Lower leg skin (tissue), 3 donors: ENCODE measurements at regions not wholly inside any gene's neighbourhood (a gene's known extent, or its start where the extent isn't known, plus 50 kb on each side); places are given as distances from the start of the nearest gene placed in this dataset.

Source experiments
- CTCF ChIP-seq, 3 donors: fragments of 450-650 bp; IDR thresholded peaks; one replicate each; pipeline ENCODE4 v1.5.1; 2016; ENCODE audit warnings: antibody characterized with exemption in 3 of 3, mild to moderate bottlenecking in 3 of 3, moderate library complexity in 2 of 3
- POLR2A ChIP-seq, 2 donors: fragments of 450-650 bp; IDR thresholded peaks; one replicate each; pipeline ENCODE4 v1.6.1; 2016 to 2017; ENCODE audit warnings: antibody characterized with exemption in 2 of 2, mild to moderate bottlenecking in 1 of 2, moderate library complexity in 1 of 2

GRCh38 chr6:170056278-170056711 lies 234.6 kb downstream of the DLL1 start:
- TF ChIP-seq CTCF (IDR thresholded peaks at IDR 0.05) = no peak
- TF ChIP-seq POLR2A (IDR thresholded peaks at IDR 0.05) = no peak
